MCF 10A (cell line): ENCODE measurements at regions not wholly inside any gene's neighbourhood (a gene's known extent, or its start where the extent isn't known, plus 50 kb on each side); places are given as distances from the start of the nearest gene placed in this dataset.

ENCODE experiments used
- BruUV-seq: library from RNA; stranded (reverse); fragments of 400-500 nt; replicated peaks from 2 replicates; lab custom pipeline; 2021; lab: Mats Ljungman, UMichigan
- CTCF ChIA-PET: fragments of 300-600 bp; sonication (Branson Sonifier 250); formaldehyde crosslinking; extraction: SDS; loops from one replicate; lab custom pipeline; 2021; ENCODE audit warnings: antibody characterized with exemption, inconsistent platforms; lab: Yijun Ruan, JAX
- POLR2A ChIA-PET: fragments of 300-600, 350-650 bp; sonication (Branson Sonifier 250); formaldehyde crosslinking; extraction: SDS; loops from one replicate; lab custom pipeline; 2020; ENCODE audit warnings: antibody characterized with exemption, inconsistent platforms; lab: Yijun Ruan, JAX
- DNase-seq: peaks from one replicate; pipeline ENCODE4 v3.0.0-alpha.2; 2018; ENCODE audit not compliant: unreplicated experiment
- H3K27ac Mint-ChIP-seq: one replicate; pipeline ENCODE4 v1.8.0; 2022; ENCODE audit warnings: mild to moderate bottlenecking, low read depth, mixed read lengths; ENCODE audit not compliant: unreplicated experiment
- H3K27me3 Mint-ChIP-seq: one replicate; pipeline ENCODE4 v1.8.0; 2022; ENCODE audit warnings: mixed read lengths; ENCODE audit not compliant: insufficient read depth, unreplicated experiment
- H3K36me3 Mint-ChIP-seq: one replicate; pipeline ENCODE4 v1.8.0; 2022; ENCODE audit warnings: mild to moderate bottlenecking, moderate library complexity, mixed read lengths; ENCODE audit not compliant: insufficient read depth, unreplicated experiment
- H3K4me1 Mint-ChIP-seq: one replicate; pipeline ENCODE4 v1.8.0; 2022; ENCODE audit warnings: mixed read lengths; ENCODE audit not compliant: insufficient read depth, unreplicated experiment
- H3K4me3 Mint-ChIP-seq: one replicate; pipeline ENCODE4 v1.8.0; 2022; ENCODE audit warnings: mild to moderate bottlenecking, moderate library complexity, mixed read lengths; ENCODE audit not compliant: unreplicated experiment
- H3K9me3 Mint-ChIP-seq: one replicate; pipeline ENCODE4 v1.8.0; 2022; ENCODE audit warnings: mixed read lengths; ENCODE audit not compliant: unreplicated experiment
- intact Hi-C: fragments of 100-400 bp; cut with micrococcal nuclease; formaldehyde crosslinking; loops from 2 replicates; pipeline ENCODE4 v1.14.1; 2022
- TF ChIP-seq, protein P1 (sequence below): fragments of 200-600 bp; IDR thresholded peaks from one replicate; pipeline ENCODE4 v1.8.0; 2022; ENCODE audit warnings: antibody characterized with exemption, mild to moderate bottlenecking; ENCODE audit not compliant: unreplicated experiment

DNA sequence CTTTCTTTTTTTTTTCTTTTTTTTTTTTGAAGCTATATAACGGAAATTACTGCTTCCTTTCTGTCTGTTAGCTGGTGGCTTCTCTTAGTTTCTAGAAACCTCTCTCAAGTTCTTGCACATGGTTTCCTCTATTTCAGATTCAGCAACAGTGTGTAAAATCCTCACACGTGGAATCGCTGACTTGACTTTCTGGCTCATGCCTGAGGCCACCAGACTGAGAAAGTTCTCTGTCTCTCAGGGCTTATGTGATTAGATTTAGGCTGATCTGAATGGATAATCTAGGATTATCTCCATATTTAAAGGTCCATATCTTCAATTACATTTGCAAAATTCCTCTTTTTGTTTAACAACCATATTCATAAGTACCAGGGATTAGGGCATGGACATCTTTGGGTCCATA lies 856.3 kb upstream of the SLITRK6 start:
- CTCF ChIA-PET: no interaction called here

DNA sequence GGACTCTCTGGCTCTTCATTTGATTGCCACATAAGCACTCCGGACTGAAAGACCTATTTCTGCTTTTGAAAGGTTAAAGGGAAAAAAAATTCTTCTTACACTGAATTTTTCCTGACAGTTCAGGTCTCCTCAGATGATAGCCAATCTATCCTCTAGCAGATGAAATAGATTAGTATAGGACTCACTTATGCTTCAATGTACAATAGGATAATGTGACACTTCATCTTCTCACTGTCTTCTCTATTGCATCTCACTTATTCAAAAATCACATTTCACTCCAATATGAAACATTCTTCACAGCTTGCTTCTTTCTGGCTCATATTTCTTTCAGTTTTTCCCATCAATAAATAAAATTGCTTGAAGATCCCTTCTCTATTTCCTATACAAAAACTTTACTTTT lies 860.9 kb upstream of the SLITRK6 start:
- no peak overlapping the region for H3K4me3 Mint-ChIP-seq
- intact Hi-C loops: no loop called here
- ChIA-PET CTCF (no interaction called here), POLR2A (no interaction called here)
- H3K36me3 Mint-ChIP-seq: no peaks in the 10 kb centered on the region
- H3K27me3 Mint-ChIP-seq: no peaks in the 10 kb centered on the region
- DNase-seq: no peak
- no peak overlapping the region for H3K27ac Mint-ChIP-seq
- no peaks in the 10 kb centered on the region for H3K4me1 Mint-ChIP-seq
- TF ChIP-seq, protein P1, sequence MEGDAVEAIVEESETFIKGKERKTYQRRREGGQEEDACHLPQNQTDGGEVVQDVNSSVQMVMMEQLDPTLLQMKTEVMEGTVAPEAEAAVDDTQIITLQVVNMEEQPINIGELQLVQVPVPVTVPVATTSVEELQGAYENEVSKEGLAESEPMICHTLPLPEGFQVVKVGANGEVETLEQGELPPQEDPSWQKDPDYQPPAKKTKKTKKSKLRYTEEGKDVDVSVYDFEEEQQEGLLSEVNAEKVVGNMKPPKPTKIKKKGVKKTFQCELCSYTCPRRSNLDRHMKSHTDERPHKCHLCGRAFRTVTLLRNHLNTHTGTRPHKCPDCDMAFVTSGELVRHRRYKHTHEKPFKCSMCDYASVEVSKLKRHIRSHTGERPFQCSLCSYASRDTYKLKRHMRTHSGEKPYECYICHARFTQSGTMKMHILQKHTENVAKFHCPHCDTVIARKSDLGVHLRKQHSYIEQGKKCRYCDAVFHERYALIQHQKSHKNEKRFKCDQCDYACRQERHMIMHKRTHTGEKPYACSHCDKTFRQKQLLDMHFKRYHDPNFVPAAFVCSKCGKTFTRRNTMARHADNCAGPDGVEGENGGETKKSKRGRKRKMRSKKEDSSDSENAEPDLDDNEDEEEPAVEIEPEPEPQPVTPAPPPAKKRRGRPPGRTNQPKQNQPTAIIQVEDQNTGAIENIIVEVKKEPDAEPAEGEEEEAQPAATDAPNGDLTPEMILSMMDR: no peak
- peaks cover 8% of the 10 kb centered on the region for H3K9me3 Mint-ChIP-seq
- no TSS peak for BruUV-seq

More for the DNA sequence above, 856.3 kb upstream of the SLITRK6 start:
- intact Hi-C loops: no loop called here
- DNase-seq: no peak
- Mint-ChIP-seq H3K36me3 (no peaks in the 10 kb centered on the region), H3K27ac (no peak overlapping the region), H3K4me1 (no peaks in the 10 kb centered on the region), H3K27me3 (no peaks in the 10 kb centered on the region), H3K4me3 (no peak overlapping the region), H3K9me3 (no peaks in the 10 kb centered on the region)
- POLR2A ChIA-PET: no interaction called here
- TF ChIP-seq, protein P1: no peak
- BruUV-seq: no TSS peak

DNA sequence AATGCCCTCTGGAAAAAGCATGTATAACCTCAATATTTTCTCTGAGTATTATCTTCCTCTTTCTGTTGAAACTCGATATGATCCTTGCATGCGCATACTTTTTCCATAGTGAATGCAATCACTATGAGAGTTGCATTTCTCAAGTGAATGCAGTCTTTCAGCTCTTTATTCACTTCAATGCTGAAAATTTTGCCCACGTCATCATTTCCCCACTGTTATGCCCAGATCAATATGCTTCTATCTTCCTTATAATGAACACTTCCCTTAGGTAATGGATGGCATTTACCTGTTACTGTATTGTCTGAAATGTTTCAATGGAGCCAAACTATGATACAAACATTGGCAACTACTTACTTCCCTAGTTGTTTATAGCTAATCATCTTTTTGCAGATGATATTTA lies 866.6 kb upstream of the SLITRK6 start:
- CTCF ChIA-PET: interaction anchor here (0.5 kb wide), 1 partner anchor 837 kb away, joined by 3 read pairs; no protein-coding TSS in a partner anchor
- Mint-ChIP-seq H3K27ac (no peak overlapping the region), H3K4me3 (no peak overlapping the region), H3K9me3 (peaks cover 8% of the 10 kb centered on the region), H3K4me1 (no peaks in the 10 kb centered on the region), H3K36me3 (no peaks in the 10 kb centered on the region), H3K27me3 (no peaks in the 10 kb centered on the region)
- no peak for DNase-seq
- POLR2A ChIA-PET: interaction anchor here (0.6 kb wide), 1 partner anchor 693 kb away, joined by 3 read pairs; no protein-coding TSS in a partner anchor
- TF ChIP-seq, protein P1: no peak
- intact Hi-C loops: no loop called here
- no TSS peak for BruUV-seq

DNA sequence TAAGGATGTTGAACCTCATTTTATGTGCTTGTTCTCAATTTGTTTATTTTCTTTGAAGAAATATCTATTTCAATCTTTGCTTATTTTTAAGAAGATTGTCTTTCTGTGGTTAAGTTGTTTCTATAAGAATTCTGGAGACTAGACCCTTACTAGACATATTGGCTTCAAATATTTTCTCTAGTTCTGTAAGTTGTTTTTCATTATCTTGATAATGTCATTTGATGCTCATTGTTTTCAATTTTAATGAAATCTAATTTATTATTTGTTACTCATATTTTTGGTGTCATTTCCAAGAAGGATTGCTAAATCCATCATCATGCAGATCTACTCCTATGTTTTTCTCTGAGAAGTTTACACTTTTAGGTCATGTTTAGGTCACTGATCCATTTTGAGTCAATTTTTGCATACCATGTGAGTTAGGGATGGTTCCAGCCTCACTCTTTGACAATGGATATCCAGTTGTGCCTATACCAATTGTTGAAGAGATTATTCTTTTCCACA lies 874.8 kb upstream of the SLITRK6 start:
- Mint-ChIP-seq H3K36me3 (no peaks in the 10 kb centered on the region), H3K4me1 (no peaks in the 10 kb centered on the region), H3K27ac (no peak overlapping the region), H3K4me3 (no peak overlapping the region), H3K27me3 (no peaks in the 10 kb centered on the region), H3K9me3 (no peaks in the 10 kb centered on the region)
- intact Hi-C loops: no loop called here
- ChIA-PET POLR2A (no interaction called here), CTCF (no interaction called here)
- BruUV-seq: no TSS peak
- TF ChIP-seq, protein P1: no peak
- no peak for DNase-seq
